ENCODE measurements at regions not wholly inside any gene's neighbourhood (a gene's known extent, or its start where the extent isn't known, plus 50 kb on each side); places are given as distances from the start of the nearest gene placed in this dataset.

DNA sequence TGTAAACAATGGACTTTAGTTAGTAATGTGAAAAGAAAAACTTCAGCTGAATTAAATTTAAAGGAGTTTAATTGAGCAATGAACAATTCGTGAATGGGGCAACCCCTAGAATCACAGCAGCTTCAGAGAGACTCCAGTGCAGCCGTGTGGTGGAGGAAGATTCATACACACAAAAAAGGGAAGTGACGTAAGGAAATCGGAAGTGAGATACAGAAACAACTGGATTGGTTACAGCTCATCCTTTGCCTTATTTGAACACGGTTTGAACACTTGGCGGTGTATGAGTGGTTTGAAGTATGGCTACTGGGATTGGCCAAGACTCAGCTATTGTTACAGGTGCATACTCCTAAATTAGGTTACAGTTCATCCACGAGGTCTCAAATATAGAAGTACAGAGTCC is 460.4 kb upstream of the ASIC2 start:
- H3K36me3 ChIP-seq (replicated peaks in 1 of 2; ENCODE audit: control extremely low read depth in 1 of 2, control insufficient read depth in 1 of 2, extremely low read depth in 1 of 2, insufficient read depth in 2 of 2, low read length in 1 of 2), result no peaks in the 10 kb centered on the region
- TF ChIP-seq CTCF (IDR thresholded peaks at IDR 0.05), result no peak
- TF ChIP-seq EZH2 (IDR thresholded peaks at IDR 0.05; ENCODE audit: borderline replicate concordance, insufficient read depth, low read depth, low read length, poor library complexity, severe bottlenecking), result no peak
- Mint-ChIP-seq H3K4me1 (peaks cover 4% of the 10 kb centered on the region), H3K4me3 (no peak overlapping the region), H3K27ac (no peak overlapping the region), H3K27me3 (peaks cover 39% of the 10 kb centered on the region), H3K9me3 (ENCODE audit: insufficient read depth) (peaks cover 3% of the 10 kb centered on the region)
- DNase-seq (no peak), ATAC-seq (ENCODE audit: low read depth) (no peak)
- peaks cover 2 to 15% (median 5%) of the 10 kb centered on the region in 3 donors for H3K9me3 ChIP-seq (ENCODE audit: control extremely low read depth in 1 of 3, control insufficient read depth in 2 of 3, insufficient read depth in 1 of 3, low read length in 2 of 3)
- no peak overlapping the region for H3K4me3 ChIP-seq (ENCODE audit: control extremely low read depth in 1 of 5, extremely low read depth in 1 of 5, insufficient read depth in 1 of 5, low read depth in 2 of 5, low read length in 4 of 5)
- H2AFZ ChIP-seq (ENCODE audit: insufficient read depth, low read depth, low read length, poor library complexity, severe bottlenecking), result no peak overlapping the region
- H3K4me2 ChIP-seq (replicated peaks; ENCODE audit: low read depth, low read length, poor library complexity, severe bottlenecking), result no peak overlapping the region
- 14% methylated on average over 4 of the region's 7 CpGs for WGBS (ENCODE audit: insufficient coverage)
- CTCF ChIA-PET, result interaction anchor here (1.5 kb wide), 1 partner anchor 26 kb away, joined by 3 read pairs; no protein-coding TSS in a partner anchor
- POLR2A ChIA-PET, result no interaction called here
- H3K4me1 ChIP-seq (ENCODE audit: control insufficient read depth in 2 of 2, insufficient read depth in 2 of 2, low read length in 2 of 2), result peaks cover 0 to 3% of the 10 kb centered on the region in 2 donors
- no peaks in the 10 kb centered on the region for H3K79me2 ChIP-seq (ENCODE audit: control insufficient read depth, insufficient read depth, low read length)
- no peak overlapping the region for H3K27ac ChIP-seq (ENCODE audit: low read length in 2 of 2)
- H4K20me1 ChIP-seq (ENCODE audit: control insufficient read depth, insufficient read depth, low read length, poor library complexity, severe bottlenecking), result no peaks in the 10 kb centered on the region
- no peak overlapping the region for H3K9ac ChIP-seq (ENCODE audit: low read length)
- intact Hi-C loops (cut with micrococcal nuclease), result no loop called here
- H3K27me3 ChIP-seq (replicated peaks in 1 of 4; ENCODE audit: control extremely low read depth in 1 of 4, control insufficient read depth in 3 of 4, insufficient read depth in 4 of 4, low read length in 3 of 4), result peaks cover 0 to 10% (median 0%) of the 10 kb centered on the region in 4 experiments

GRCh38 chr17:33756021-33756420 is 462.9 kb upstream of the ASIC2 start:
- DNase-seq (no peak), ATAC-seq (ENCODE audit: low read depth) (no peak)
- Mint-ChIP-seq H3K9me3 (ENCODE audit: insufficient read depth) (peaks cover 3% of the 10 kb centered on the region), H3K27me3 (peaks cover 28% of the 10 kb centered on the region), H3K4me3 (no peak overlapping the region), H3K27ac (no peak overlapping the region), H3K4me1 (peaks cover 4% of the 10 kb centered on the region)
- Histone ChIP-seq H3K79me2 (ENCODE audit: control insufficient read depth, insufficient read depth, low read length) (no peaks in the 10 kb centered on the region), H3K9ac (ENCODE audit: low read length) (no peak overlapping the region), H3K27me3 (replicated peaks in 1 of 4; ENCODE audit: control extremely low read depth in 1 of 4, control insufficient read depth in 3 of 4, insufficient read depth in 4 of 4, low read length in 3 of 4) (peaks cover 0 to 2% (median 0%) of the 10 kb centered on the region in 4 experiments), H3K9me3 (ENCODE audit: control extremely low read depth in 1 of 3, control insufficient read depth in 2 of 3, insufficient read depth in 1 of 3, low read length in 2 of 3) (peaks cover 2 to 15% (median 5%) of the 10 kb centered on the region in 3 donors), H4K20me1 (ENCODE audit: control insufficient read depth, insufficient read depth, low read length, poor library complexity, severe bottlenecking) (no peaks in the 10 kb centered on the region), H2AFZ (ENCODE audit: insufficient read depth, low read depth, low read length, poor library complexity, severe bottlenecking) (no peak overlapping the region), H3K36me3 (replicated peaks in 1 of 2; ENCODE audit: control extremely low read depth in 1 of 2, control insufficient read depth in 1 of 2, extremely low read depth in 1 of 2, insufficient read depth in 2 of 2, low read length in 1 of 2) (no peaks in the 10 kb centered on the region), H3K4me2 (replicated peaks; ENCODE audit: low read depth, low read length, poor library complexity, severe bottlenecking) (no peak overlapping the region), H3K4me3 (ENCODE audit: control extremely low read depth in 1 of 5, extremely low read depth in 1 of 5, insufficient read depth in 1 of 5, low read depth in 2 of 5, low read length in 4 of 5) (no peak overlapping the region), H3K4me1 (ENCODE audit: control insufficient read depth in 2 of 2, insufficient read depth in 2 of 2, low read length in 2 of 2) (peaks cover 0 to 3% of the 10 kb centered on the region in 2 donors), H3K27ac (ENCODE audit: low read length in 2 of 2) (no peak overlapping the region)
- WGBS (ENCODE audit: insufficient coverage), result 94% methylated on average over 2 of the region's 2 CpGs
- intact Hi-C loops (cut with micrococcal nuclease), result no loop called here
- CTCF ChIA-PET, result no interaction called here
- no peak for TF ChIP-seq CTCF (IDR thresholded peaks at IDR 0.05)
- no peak for TF ChIP-seq EZH2 (IDR thresholded peaks at IDR 0.05; ENCODE audit: borderline replicate concordance, insufficient read depth, low read depth, low read length, poor library complexity, severe bottlenecking)
- POLR2A ChIA-PET, result no interaction called here
